HEK293 (cell line): ENCODE measurements at regions not wholly inside any gene's neighbourhood (a gene's known extent, or its start where the extent isn't known, plus 50 kb on each side); places are given as distances from the start of the nearest gene placed in this dataset.

Source experiments
- CTCF ChIP-seq: fragments of 450-650 bp; formaldehyde crosslinking; IDR thresholded peaks from 2 replicates; pipeline ENCODE4 v1.5.1; 2016; ENCODE audit warnings: missing biosample characterization, missing genetic modification characterization
- MYNN ChIP-seq: fragments of 450-650 bp; formaldehyde crosslinking; IDR thresholded peaks from 2 replicates; pipeline ENCODE4 v1.5.1; 2016; ENCODE audit warnings: missing biosample characterization, missing genetic modification characterization, borderline replicate concordance
- REST ChIP-seq: fragments of 450-650 bp; formaldehyde crosslinking; IDR thresholded peaks from 2 replicates; pipeline ENCODE4 v1.5.1; 2016; ENCODE audit warnings: missing biosample characterization, missing genetic modification characterization
- TSHZ1 ChIP-seq: fragments of 450-650 bp; formaldehyde crosslinking; IDR thresholded peaks from 2 replicates; pipeline ENCODE4 v1.5.1; 2016; ENCODE audit warnings: missing biosample characterization, missing genetic modification characterization, borderline replicate concordance
- ZFHX2 ChIP-seq: fragments of 450-650 bp; formaldehyde crosslinking; conservative IDR thresholded peaks from 2 replicates; pipeline ENCODE4 v1.5.1; 2016; ENCODE audit warnings: missing biosample characterization, missing genetic modification characterization
- ZNF561 ChIP-seq: fragments of 450-650 bp; IDR thresholded peaks from 2 replicates; pipeline ENCODE4 v1.5.1; 2018; ENCODE audit warnings: missing biosample characterization, missing genetic modification characterization, borderline replicate concordance

- TF ChIP-seq TSHZ1 (tag by site-specific recombination) = no peak
- TF ChIP-seq ZFHX2 (tag by site-specific recombination) = no peak
- TF ChIP-seq ZNF561 (tag by site-specific recombination) = no peak
- no peak for TF ChIP-seq MYNN (tag by site-specific recombination)
- TF ChIP-seq CTCF = no peak
- TF ChIP-seq REST (tag by site-specific recombination) = no peak
Observed at GRCh38 chr4:34271479-34272355, 1972.6 kb downstream of the ARAP2 start.
